ENCODE measurements at regions not wholly inside any gene's neighbourhood (a gene's known extent, or its start where the extent isn't known, plus 50 kb on each side); places are given as distances from the start of the nearest gene placed in this dataset.

GRCh38 chr3:5540532-5540931, 353.0 kb downstream of the EDEM1 start:
- H3K27me3 ChIP-seq (ENCODE audit: control insufficient read depth in 5 of 5, insufficient read depth in 4 of 5, low read length in 5 of 5), result no peaks in the 10 kb centered on the region
- no peak overlapping the region for H3K9ac ChIP-seq (ENCODE audit: low read length in 5 of 5)
- no peaks in the 10 kb centered on the region for H3K36me3 ChIP-seq (ENCODE audit: control insufficient read depth in 5 of 5, insufficient read depth in 5 of 5, low read length in 5 of 5)
- no peaks in the 10 kb centered on the region for H3K4me1 ChIP-seq (ENCODE audit: control insufficient read depth in 5 of 5, insufficient read depth in 5 of 5, low read length in 5 of 5)
- H3K9me3 ChIP-seq (ENCODE audit: control insufficient read depth in 5 of 5, low read length in 5 of 5), result peaks cover 0 to 22% (median 11%) of the 10 kb centered on the region in 5 donors
- no peak overlapping the region for H3K27ac ChIP-seq (ENCODE audit: low read depth, low read length)
- H3K4me3 ChIP-seq (ENCODE audit: low read depth in 1 of 5, low read length in 5 of 5), result no peak overlapping the region

- H3K4me3 ChIP-seq (ENCODE audit: low read depth in 1 of 5, low read length in 5 of 5), result no peak overlapping the region
- no peaks in the 10 kb centered on the region for H3K27me3 ChIP-seq (ENCODE audit: control insufficient read depth in 5 of 5, insufficient read depth in 4 of 5, low read length in 5 of 5)
- H3K9ac ChIP-seq (ENCODE audit: low read length in 5 of 5), result no peak overlapping the region
- H3K36me3 ChIP-seq (ENCODE audit: control insufficient read depth in 5 of 5, insufficient read depth in 5 of 5, low read length in 5 of 5), result no peaks in the 10 kb centered on the region
- no peak overlapping the region for H3K27ac ChIP-seq (ENCODE audit: low read depth, low read length)
- H3K4me1 ChIP-seq (ENCODE audit: control insufficient read depth in 5 of 5, insufficient read depth in 5 of 5, low read length in 5 of 5), result no peaks in the 10 kb centered on the region
- peaks cover 0 to 28% (median 21%) of the 10 kb centered on the region in 5 donors for H3K9me3 ChIP-seq (ENCODE audit: control insufficient read depth in 5 of 5, low read length in 5 of 5)
Measured at GRCh38 chr3:5542472-5542871, 355.0 kb downstream of the EDEM1 start.

GRCh38 chr3:5543047-5543446, 355.5 kb downstream of the EDEM1 start:
- Histone ChIP-seq H3K9ac (ENCODE audit: low read length in 5 of 5) (no peak overlapping the region), H3K27ac (ENCODE audit: low read depth, low read length) (no peak overlapping the region), H3K4me1 (ENCODE audit: control insufficient read depth in 5 of 5, insufficient read depth in 5 of 5, low read length in 5 of 5) (no peaks in the 10 kb centered on the region), H3K36me3 (ENCODE audit: control insufficient read depth in 5 of 5, insufficient read depth in 5 of 5, low read length in 5 of 5) (no peaks in the 10 kb centered on the region), H3K4me3 (ENCODE audit: low read depth in 1 of 5, low read length in 5 of 5) (no peak overlapping the region), H3K9me3 (ENCODE audit: control insufficient read depth in 5 of 5, low read length in 5 of 5) (peaks cover 0 to 28% (median 21%) of the 10 kb centered on the region in 5 donors), H3K27me3 (ENCODE audit: control insufficient read depth in 5 of 5, insufficient read depth in 4 of 5, low read length in 5 of 5) (no peaks in the 10 kb centered on the region)

GRCh38 chr3:5545719-5546118, 358.2 kb downstream of the EDEM1 start:
- Histone ChIP-seq H3K4me1 (ENCODE audit: control insufficient read depth in 5 of 5, insufficient read depth in 5 of 5, low read length in 5 of 5) (no peaks in the 10 kb centered on the region), H3K36me3 (ENCODE audit: control insufficient read depth in 5 of 5, insufficient read depth in 5 of 5, low read length in 5 of 5) (no peaks in the 10 kb centered on the region), H3K4me3 (ENCODE audit: low read depth in 1 of 5, low read length in 5 of 5) (no peak overlapping the region), H3K27me3 (ENCODE audit: control insufficient read depth in 5 of 5, insufficient read depth in 4 of 5, low read length in 5 of 5) (no peaks in the 10 kb centered on the region), H3K27ac (ENCODE audit: low read depth, low read length) (no peak overlapping the region), H3K9me3 (ENCODE audit: control insufficient read depth in 5 of 5, low read length in 5 of 5) (peaks cover 0 to 28% (median 21%) of the 10 kb centered on the region in 5 donors), H3K9ac (ENCODE audit: low read length in 5 of 5) (no peak overlapping the region)

- Histone ChIP-seq H3K4me1 (ENCODE audit: control insufficient read depth in 5 of 5, insufficient read depth in 5 of 5, low read length in 5 of 5) (no peaks in the 10 kb centered on the region), H3K4me3 (ENCODE audit: low read depth in 1 of 5, low read length in 5 of 5) (no peak overlapping the region), H3K27me3 (ENCODE audit: control insufficient read depth in 5 of 5, insufficient read depth in 4 of 5, low read length in 5 of 5) (no peaks in the 10 kb centered on the region), H3K9ac (ENCODE audit: low read length in 5 of 5) (no peak overlapping the region), H3K27ac (ENCODE audit: low read depth, low read length) (no peak overlapping the region), H3K36me3 (ENCODE audit: control insufficient read depth in 5 of 5, insufficient read depth in 5 of 5, low read length in 5 of 5) (no peaks in the 10 kb centered on the region), H3K9me3 (ENCODE audit: control insufficient read depth in 5 of 5, low read length in 5 of 5) (no peaks in the 10 kb centered on the region)
Measured at GRCh38 chr3:5553203-5553602, 365.7 kb downstream of the EDEM1 start.

GRCh38 chr3:5554245-5554747, 366.8 kb downstream of the EDEM1 start:
- H3K36me3 ChIP-seq (ENCODE audit: control insufficient read depth in 5 of 5, insufficient read depth in 5 of 5, low read length in 5 of 5), result no peaks in the 10 kb centered on the region
- no peaks in the 10 kb centered on the region for H3K4me1 ChIP-seq (ENCODE audit: control insufficient read depth in 5 of 5, insufficient read depth in 5 of 5, low read length in 5 of 5)
- H3K9me3 ChIP-seq (ENCODE audit: control insufficient read depth in 5 of 5, low read length in 5 of 5), result no peaks in the 10 kb centered on the region
- H3K9ac ChIP-seq (ENCODE audit: low read length in 5 of 5), result no peak overlapping the region
- H3K4me3 ChIP-seq (ENCODE audit: low read depth in 1 of 5, low read length in 5 of 5), result no peak overlapping the region
- H3K27ac ChIP-seq (ENCODE audit: low read depth, low read length), result no peak overlapping the region
- H3K27me3 ChIP-seq (ENCODE audit: control insufficient read depth in 5 of 5, insufficient read depth in 4 of 5, low read length in 5 of 5), result no peaks in the 10 kb centered on the region

- Histone ChIP-seq H3K9me3 (ENCODE audit: control insufficient read depth in 5 of 5, low read length in 5 of 5) (no peaks in the 10 kb centered on the region), H3K27me3 (ENCODE audit: control insufficient read depth in 5 of 5, insufficient read depth in 4 of 5, low read length in 5 of 5) (no peaks in the 10 kb centered on the region), H3K27ac (ENCODE audit: low read depth, low read length) (no peak overlapping the region), H3K4me1 (ENCODE audit: control insufficient read depth in 5 of 5, insufficient read depth in 5 of 5, low read length in 5 of 5) (no peaks in the 10 kb centered on the region), H3K4me3 (ENCODE audit: low read depth in 1 of 5, low read length in 5 of 5) (no peak overlapping the region), H3K9ac (ENCODE audit: low read length in 5 of 5) (no peak overlapping the region), H3K36me3 (ENCODE audit: control insufficient read depth in 5 of 5, insufficient read depth in 5 of 5, low read length in 5 of 5) (no peaks in the 10 kb centered on the region)
Measured at GRCh38 chr3:5560199-5560598, 372.7 kb downstream of the EDEM1 start.

- Histone ChIP-seq H3K27ac (ENCODE audit: low read depth, low read length) (no peak overlapping the region), H3K4me3 (ENCODE audit: low read depth in 1 of 5, low read length in 5 of 5) (no peak overlapping the region), H3K36me3 (ENCODE audit: control insufficient read depth in 5 of 5, insufficient read depth in 5 of 5, low read length in 5 of 5) (no peaks in the 10 kb centered on the region), H3K27me3 (ENCODE audit: control insufficient read depth in 5 of 5, insufficient read depth in 4 of 5, low read length in 5 of 5) (no peaks in the 10 kb centered on the region), H3K4me1 (ENCODE audit: control insufficient read depth in 5 of 5, insufficient read depth in 5 of 5, low read length in 5 of 5) (no peaks in the 10 kb centered on the region), H3K9ac (ENCODE audit: low read length in 5 of 5) (no peak overlapping the region), H3K9me3 (ENCODE audit: control insufficient read depth in 5 of 5, low read length in 5 of 5) (peaks cover 0 to 6% (median 0%) of the 10 kb centered on the region in 5 donors)
Measured at GRCh38 chr3:5563537-5564277, 376.2 kb downstream of the EDEM1 start.

GRCh38 chr3:5564278-5564666, 376.8 kb downstream of the EDEM1 start:
- Histone ChIP-seq H3K9ac (ENCODE audit: low read length in 5 of 5) (no peak overlapping the region), H3K4me1 (ENCODE audit: control insufficient read depth in 5 of 5, insufficient read depth in 5 of 5, low read length in 5 of 5) (no peaks in the 10 kb centered on the region), H3K27me3 (ENCODE audit: control insufficient read depth in 5 of 5, insufficient read depth in 4 of 5, low read length in 5 of 5) (no peaks in the 10 kb centered on the region), H3K9me3 (ENCODE audit: control insufficient read depth in 5 of 5, low read length in 5 of 5) (peaks cover 0 to 6% (median 0%) of the 10 kb centered on the region in 5 donors), H3K4me3 (ENCODE audit: low read depth in 1 of 5, low read length in 5 of 5) (no peak overlapping the region), H3K27ac (ENCODE audit: low read depth, low read length) (no peak overlapping the region), H3K36me3 (ENCODE audit: control insufficient read depth in 5 of 5, insufficient read depth in 5 of 5, low read length in 5 of 5) (no peaks in the 10 kb centered on the region)

GRCh38 chr3:5565026-5565425, 377.5 kb downstream of the EDEM1 start:
- Histone ChIP-seq H3K9me3 (ENCODE audit: control insufficient read depth in 5 of 5, low read length in 5 of 5) (peaks cover 0 to 6% (median 0%) of the 10 kb centered on the region in 5 donors), H3K4me3 (ENCODE audit: low read depth in 1 of 5, low read length in 5 of 5) (no peak overlapping the region), H3K9ac (ENCODE audit: low read length in 5 of 5) (no peak overlapping the region), H3K4me1 (ENCODE audit: control insufficient read depth in 5 of 5, insufficient read depth in 5 of 5, low read length in 5 of 5) (no peaks in the 10 kb centered on the region), H3K27ac (ENCODE audit: low read depth, low read length) (no peak overlapping the region), H3K36me3 (ENCODE audit: control insufficient read depth in 5 of 5, insufficient read depth in 5 of 5, low read length in 5 of 5) (no peaks in the 10 kb centered on the region), H3K27me3 (ENCODE audit: control insufficient read depth in 5 of 5, insufficient read depth in 4 of 5, low read length in 5 of 5) (no peaks in the 10 kb centered on the region)
